ENCODE measurements at regions not wholly inside any gene's neighbourhood (a gene's known extent, or its start where the extent isn't known, plus 50 kb on each side); places are given as distances from the start of the nearest gene placed in this dataset.

DNA sequence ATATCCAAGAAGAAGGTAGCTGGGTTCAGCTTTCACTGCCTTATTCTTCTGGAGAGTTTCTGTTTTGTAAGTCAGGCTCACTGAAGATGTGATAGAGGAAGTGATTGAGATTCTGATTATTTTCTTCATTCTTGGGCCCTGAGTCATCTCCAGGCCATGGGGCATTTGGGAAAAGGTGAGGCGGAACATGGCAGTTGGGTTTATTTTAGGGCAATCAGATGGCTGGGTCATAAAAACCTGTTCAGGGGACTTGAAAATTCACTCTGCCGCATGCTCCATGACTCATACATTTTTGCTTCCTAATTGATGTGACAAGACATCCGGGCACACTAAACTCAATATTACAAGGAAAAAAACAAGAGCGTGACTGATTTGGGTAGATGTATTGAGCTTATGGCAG lies 265.7 kb upstream of the KLF4 start:
- peak; percentile 2 for DNase-seq

- peak; percentile 8 for DNase-seq
Measured at GRCh38 chr9:107751567-107752210, 262.1 kb upstream of the KLF4 start.

- no peak for DNase-seq
Measured at GRCh38 chr9:107750741-107751566, 261.4 kb upstream of the KLF4 start.

- no peak for DNase-seq
Measured at GRCh38 chr9:107749787-107750444, 260.3 kb upstream of the KLF4 start.

DNA sequence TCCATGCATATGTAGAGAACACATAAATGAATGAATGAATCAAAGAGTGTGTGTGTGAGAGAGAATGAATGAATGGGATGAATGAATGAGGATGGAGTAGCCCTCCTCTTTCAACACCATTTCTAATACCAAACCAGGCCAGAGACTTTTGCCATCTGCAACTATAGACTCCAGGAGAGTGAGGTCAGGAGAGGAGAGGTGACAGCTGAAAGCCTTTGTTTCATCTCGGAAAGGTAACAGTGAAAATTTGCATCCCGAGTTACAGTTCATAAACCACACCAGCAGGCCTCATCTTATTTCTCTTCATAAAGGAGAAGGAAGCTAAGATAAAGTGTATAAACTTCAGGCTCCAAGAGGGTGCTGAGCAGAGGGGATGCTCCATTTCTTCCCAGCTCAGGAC lies 255.3 kb upstream of the KLF4 start:
- DNase-seq: no peak

DNA sequence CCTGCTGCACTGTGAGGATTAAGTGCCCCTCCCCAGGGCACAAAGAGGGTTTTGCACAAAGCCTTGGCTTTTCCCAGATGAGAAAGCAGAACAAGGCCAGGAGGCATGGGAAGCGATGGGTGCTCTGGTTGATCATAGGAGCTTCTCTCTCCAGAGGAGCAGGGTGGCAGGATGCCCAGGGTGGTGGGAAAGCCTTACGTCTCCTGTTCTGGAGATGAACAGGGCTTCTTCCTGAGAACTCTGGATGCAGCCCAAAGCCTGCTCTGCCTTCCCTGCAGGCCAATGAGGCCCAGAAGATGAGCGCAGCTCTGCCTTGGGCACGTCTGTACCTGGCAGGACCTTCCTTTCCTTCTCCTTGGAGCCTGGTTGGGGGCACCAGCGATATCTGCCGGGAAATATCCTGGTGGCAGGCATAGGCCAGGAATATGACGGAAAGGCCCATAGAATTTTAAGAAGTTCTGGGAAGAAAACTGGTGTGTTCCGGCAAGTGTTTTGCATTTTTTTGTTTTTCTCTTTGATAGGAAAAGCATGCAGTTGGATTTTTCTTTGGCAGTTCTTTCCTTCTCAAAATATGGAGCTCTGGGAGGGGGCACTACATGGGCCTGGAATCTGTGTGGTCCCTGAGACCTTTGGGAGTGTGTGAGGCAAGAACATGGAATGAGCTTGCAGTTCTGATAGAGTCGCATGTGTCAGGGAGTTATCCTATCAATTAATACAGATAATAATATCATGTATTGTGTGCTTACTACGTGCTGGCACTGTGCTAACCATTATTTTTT lies 253.2 kb upstream of the KLF4 start:
- no peak for DNase-seq

DNA sequence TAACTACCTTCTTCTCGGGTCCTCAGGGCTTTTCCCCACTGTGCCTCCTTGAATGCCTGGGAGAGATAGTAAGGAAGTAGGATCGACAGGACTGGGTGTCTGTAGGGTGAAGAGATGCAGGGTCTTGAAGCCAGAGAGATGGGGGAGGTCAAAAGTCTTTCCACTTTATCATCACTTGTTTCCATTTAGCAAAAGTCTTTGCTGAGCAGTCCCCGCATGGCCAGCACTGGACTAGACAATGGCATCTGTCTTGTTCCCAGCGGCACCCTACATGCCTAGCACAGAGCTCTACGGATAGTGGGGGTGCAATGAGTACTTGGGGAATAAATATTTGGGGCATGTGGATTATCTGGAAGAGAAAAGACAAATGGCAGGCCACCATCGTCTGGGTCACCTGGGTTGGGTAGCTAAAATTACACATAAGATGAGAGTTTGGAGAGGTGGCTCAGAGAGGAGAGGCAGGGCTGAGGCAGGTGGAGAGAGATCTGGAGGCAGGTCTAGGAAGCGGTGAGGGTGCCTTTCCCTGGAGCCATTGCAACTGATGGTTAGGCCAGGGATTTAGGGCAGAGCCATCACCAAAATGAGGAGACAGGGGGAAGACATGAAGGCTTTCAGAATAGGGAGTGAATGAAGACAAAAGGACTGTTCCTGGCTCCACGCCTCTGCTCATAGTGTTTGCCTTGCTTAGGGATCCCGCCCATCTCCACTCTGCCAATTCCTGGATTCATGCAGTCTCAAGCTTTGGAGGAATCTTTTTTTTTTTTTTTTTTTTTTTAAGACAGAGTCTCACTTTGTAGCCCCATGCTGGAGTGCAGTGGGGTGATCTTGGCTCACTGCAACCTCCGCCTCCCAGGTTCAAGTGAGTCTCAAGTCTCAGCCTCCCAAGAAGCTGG lies 250.8 kb upstream of the KLF4 start:
- DNase-seq: no peak

GRCh38 chr9:107739601-107740082 lies 250.1 kb upstream of the KLF4 start:
- DNase-seq: no peak

- DNase-seq: no peak
Measured at GRCh38 chr9:107738789-107739188, 249.2 kb upstream of the KLF4 start.

- DNase-seq: no peak
Measured at GRCh38 chr9:107737987-107738743, 248.6 kb upstream of the KLF4 start.

DNA sequence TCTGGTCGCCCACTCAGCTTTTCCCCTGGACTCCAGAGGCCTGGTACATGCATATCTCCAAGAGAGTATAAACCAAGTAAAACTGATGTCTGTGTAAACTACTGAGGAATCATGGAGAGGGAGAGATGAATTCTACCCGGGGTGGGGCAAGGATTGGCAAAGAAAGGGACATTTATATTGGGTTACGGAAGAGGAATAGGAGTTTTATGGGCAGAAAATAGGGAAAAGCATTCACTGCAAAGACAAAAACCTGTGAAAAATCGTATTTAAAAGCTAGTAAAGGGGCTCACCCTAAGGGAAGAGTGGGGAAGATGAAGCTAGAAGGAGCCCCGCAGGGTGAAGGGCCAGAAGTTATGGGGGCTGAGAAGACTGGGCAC lies 248.0 kb upstream of the KLF4 start:
- DNase-seq: no peak

GRCh38 chr9:107735821-107736220 lies 246.3 kb upstream of the KLF4 start:
- no peak for DNase-seq

GRCh38 chr9:107734256-107735013 lies 244.9 kb upstream of the KLF4 start:
- no peak for DNase-seq

DNA sequence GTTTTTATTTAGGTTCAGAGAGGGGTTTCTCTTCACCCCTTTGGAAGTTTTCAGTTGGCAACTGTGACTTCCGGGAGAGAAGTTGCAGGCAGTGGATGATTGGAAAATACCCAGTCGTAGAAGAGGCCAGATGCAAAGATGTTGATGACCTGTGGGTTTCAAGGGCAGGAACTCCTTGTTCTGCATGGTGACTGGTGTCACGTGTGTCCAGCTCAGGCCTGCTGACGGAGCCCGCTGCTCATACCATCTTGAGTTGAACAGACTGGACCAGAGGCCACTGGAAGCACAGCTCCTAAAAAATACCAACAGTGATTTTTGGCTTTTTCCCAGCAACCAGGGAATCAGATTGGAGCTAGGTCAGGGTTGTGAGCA lies 243.9 kb upstream of the KLF4 start:
- no peak for DNase-seq

DNA sequence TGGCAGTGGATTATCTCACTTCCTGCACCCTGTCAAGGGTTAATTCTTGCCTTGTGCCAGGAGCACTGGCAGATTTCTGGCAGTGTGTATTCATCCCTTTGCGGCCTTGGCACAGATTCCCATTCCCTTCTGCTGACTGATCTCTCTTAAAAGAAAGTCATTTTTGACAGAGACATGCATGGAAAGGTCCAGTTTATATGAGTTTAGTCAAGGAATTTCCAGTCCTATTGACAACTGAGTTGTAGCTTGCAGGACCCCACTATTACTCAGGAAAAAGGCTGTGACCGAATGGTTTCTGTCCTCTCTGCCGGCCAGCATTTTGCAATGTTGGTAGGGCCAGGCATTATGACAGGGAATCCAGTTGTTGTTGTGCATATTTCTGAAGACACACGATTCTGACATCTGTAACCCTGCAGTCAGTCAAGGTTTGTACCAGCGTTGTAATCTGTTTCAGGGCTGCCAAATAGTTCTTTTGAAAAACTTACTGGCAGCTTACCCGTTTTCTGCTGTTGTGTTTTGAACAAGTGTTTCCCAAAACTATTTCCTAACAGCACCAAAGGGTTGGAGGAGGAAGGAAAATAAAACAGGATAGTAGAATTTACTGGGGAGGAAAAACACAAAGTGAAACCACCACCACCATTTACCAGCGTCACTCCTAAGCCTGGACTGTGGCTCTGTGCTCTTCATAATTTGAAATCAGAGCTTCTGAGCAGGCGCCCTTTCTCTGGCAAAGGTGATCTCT lies 243.4 kb upstream of the KLF4 start:
- DNase-seq: no peak

DNA sequence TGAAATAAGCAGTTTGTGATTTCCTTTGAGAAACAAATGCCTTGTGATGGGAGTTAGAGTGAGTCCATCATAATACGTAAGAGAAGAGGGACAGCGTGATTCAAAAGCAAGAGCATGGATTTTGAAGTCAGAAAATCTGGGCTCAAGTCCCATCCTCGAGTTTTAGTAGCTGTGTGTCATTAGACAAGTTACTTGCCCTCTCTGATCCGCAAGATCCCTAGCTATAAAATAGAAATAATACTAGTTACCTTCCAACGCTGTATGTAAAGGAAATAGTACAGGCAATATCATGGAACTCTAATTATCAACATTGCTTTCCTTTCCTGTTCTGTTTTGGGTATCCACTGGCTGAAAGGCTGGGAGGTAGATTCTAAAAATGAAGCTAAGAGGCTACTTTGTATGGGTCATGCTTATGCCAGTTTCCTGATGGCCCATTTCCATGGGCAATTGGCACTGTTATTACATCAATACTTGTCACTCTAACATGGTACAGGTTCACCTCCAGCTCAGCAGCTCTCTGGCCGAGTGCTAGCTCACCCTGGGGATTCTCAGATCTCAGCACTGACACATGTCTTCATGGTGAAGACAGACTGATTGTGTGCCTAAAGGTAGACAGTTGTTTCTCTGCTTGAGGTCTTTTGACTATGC lies 241.7 kb upstream of the KLF4 start:
- DNase-seq: no peak

DNA sequence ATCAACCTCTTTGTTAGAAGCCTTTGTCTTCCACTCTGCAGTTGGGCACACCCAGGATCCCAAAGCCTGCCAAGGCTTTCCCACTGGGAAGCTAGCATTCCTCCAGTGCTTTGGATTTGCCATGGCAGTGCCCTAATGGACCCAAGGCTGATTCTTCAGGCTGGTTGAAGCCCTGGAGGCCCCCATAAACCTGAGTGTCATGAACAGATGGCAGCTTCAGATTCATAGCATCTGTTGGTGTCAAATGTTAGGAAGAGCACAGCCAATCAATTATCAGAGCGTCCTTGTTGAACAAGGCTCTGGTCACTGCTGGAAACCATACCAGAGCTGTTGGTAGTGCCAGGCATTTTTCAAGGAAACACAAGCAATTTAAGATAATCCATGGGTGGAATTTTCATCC lies 241.1 kb upstream of the KLF4 start:
- no peak for DNase-seq

DNA sequence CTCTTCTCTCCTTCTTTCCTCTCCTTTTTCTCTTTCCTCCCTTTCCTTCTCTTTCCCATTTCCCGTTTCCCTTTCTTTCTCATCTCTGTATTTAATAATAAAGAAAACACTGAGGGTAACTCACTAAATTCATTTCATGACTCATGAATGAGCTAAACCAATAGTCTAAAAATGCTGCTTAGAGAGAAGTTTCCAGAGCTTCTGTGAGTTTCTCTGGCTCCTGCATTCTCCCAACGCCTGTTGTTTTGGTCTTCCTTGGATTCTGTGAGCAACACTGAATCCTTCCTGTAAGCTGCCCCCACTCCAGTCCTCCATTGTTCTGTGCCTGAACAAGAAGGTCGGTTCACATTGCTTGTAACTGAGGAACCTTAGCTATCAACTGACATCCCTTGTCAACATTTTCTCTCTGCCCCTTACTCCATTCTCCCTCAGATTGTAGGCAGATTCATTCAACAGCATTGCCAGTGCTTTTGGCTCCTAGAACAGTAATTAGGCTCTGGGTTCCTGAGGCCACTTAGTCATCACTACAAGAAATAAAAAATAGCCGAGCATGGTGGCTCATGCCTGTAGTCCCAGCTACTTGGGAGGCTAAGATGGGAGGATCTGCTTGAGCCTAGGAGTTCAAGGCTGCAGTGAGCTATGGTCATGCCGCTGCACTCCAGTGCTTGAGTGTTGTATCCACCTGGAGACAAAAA lies 237.7 kb upstream of the KLF4 start:
- DNase-seq: no peak

GRCh38 chr9:107723015-107723414 lies 233.4 kb upstream of the KLF4 start:
- DNase-seq: no peak

Measured in activated CD4-positive, alpha-beta T cell treated with anti-CD3 and anti-CD28 coated beads, Interleukin-2, amount 50 U/mL, for 16 hours (primary cell).